SK-N-SH (cell line): ENCODE measurements at regions not wholly inside any gene's neighbourhood (a gene's known extent, or its start where the extent isn't known, plus 50 kb on each side); places are given as distances from the start of the nearest gene placed in this dataset.

ENCODE experiments used
- RFX5 ChIP-seq: IDR thresholded peaks from 2 replicates; pipeline ENCODE4 v1.6.1; 2012; ENCODE audit warnings: mild to moderate bottlenecking, improper control_type of control experiment, low read length
- TF ChIP-seq, protein P1 (sequence below): fragments of 200-600 bp; sonication (generic); IDR thresholded peaks from 2 replicates; pipeline ENCODE4 v1.6.1; 2017; ENCODE audit warnings: antibody characterized with exemption, mild to moderate bottlenecking, moderate library complexity

DNA sequence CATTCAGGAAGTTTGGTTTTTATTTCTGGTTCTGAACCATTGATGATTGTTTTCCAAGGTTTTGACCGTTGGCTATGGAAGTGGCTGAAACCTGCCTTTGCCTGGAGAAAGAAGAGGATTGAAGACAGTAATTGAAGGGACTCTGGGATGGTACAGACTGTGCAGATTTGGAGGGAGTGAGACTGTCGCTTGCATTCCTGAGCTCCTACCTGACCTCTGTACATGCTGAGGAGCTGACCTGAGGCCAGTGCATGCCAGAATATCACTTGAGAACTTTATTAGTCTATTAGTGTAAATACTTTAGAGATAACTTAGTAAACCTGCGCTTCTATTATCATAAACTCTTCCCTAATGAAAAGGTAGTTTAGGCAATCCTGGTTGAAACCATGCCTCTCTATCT lies 276.4 kb downstream of the IRS2 start:
- no peak for TF ChIP-seq RFX5
- TF ChIP-seq, protein P1, sequence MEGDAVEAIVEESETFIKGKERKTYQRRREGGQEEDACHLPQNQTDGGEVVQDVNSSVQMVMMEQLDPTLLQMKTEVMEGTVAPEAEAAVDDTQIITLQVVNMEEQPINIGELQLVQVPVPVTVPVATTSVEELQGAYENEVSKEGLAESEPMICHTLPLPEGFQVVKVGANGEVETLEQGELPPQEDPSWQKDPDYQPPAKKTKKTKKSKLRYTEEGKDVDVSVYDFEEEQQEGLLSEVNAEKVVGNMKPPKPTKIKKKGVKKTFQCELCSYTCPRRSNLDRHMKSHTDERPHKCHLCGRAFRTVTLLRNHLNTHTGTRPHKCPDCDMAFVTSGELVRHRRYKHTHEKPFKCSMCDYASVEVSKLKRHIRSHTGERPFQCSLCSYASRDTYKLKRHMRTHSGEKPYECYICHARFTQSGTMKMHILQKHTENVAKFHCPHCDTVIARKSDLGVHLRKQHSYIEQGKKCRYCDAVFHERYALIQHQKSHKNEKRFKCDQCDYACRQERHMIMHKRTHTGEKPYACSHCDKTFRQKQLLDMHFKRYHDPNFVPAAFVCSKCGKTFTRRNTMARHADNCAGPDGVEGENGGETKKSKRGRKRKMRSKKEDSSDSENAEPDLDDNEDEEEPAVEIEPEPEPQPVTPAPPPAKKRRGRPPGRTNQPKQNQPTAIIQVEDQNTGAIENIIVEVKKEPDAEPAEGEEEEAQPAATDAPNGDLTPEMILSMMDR, result no peak
